ENCODE measurements at regions not wholly inside any gene's neighbourhood (a gene's known extent, or its start where the extent isn't known, plus 50 kb on each side); places are given as distances from the start of the nearest gene placed in this dataset.
A peak's percentile ranks its signal among the peaks of the same experiment; 100 is the strongest.

DNA sequence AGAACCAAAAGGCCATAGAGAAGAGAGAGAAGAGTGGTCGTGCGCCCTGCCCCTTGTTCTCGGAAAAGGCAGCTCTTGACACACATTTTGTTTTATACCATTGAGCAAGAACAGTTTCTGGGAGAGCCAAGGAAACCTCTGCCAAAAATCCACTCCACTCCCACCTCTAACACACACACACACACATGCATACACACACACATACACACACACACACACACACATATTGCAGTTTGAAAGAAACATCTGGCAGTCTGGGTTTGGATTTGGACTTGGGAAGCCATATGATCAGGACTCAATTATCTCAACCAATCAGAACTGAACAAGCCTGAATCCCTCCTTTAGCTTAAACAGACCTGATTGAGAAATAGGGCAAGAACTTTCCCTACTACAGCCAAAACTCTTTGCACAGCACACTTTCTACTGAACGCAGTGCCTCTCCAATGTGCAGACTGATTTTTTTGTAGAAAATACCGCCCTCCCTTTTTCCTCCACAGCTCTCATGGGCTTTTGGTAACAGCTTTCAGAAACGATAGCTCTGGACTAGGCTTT lies 484.0 kb upstream of the ZWINT start:
- DNase-seq, result peak; percentile 3

- no peak for DNase-seq
Measured at GRCh38 chr10:56836659-56837058, 475.6 kb upstream of the ZWINT start.

- DNase-seq, result no peak
Measured at GRCh38 chr10:56831681-56832080, 470.6 kb upstream of the ZWINT start.

DNA sequence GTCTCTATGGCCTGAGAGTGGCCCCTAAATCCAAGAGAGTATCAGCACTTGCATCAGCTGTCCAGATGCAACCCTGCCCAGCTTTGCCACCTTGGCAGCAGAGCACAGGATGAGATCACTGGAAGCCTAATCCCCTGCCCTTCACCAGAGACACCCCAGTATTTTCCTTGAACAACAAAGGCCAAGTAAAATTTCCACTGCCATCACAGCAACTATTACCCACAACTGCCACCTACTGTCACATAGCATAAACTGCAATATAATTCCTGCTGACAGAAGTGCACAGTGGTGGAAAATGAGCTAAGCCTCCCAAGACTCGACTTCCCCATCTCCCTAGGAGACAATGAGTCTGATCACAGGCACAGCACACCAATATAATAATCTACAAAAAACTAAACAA lies 462.8 kb upstream of the ZWINT start:
- DNase-seq, result no peak

- no peak for DNase-seq
Measured at GRCh38 chr10:56805022-56805421, 444.0 kb upstream of the ZWINT start.

DNA sequence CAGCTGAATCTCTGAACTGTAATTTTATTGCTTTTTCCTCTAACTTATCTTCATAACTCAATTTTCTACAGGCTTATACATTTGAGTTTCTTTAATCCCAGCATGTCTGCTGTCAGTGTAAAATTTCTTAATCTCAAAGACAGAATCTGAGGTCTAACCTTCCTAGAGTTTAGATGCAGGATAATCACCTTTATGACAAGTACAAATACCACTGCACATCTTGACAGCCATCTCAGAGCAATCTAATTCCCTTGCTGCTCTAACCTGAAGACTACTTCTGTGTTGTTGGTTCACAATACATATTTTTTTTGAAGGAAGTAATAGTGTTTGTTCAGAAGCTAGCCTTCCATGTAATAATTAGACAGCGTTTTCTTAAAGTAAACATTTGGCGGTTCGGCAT lies 424.2 kb upstream of the ZWINT start:
- no peak for DNase-seq

GRCh38 chr10:56782503-56782902 lies 421.4 kb upstream of the ZWINT start:
- no peak for DNase-seq

DNA sequence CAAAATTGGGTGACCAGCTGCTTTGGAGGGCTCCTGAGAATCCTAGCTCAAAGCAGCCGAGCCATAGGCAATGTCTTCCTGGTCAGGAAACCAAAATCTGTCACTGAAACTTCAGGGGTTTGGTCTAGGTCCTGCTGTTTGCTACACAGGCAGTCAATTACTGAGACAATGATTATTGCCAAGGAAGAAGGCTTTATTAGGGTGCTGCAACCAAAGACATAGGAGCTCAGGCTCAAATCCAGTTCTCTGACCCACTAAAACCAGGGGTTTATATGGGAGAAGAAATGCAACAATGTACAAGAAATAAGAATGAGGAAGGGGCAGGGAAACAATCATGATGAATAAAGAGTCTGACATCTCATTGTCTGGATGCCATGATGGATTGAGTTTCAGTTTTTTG lies 410.3 kb upstream of the ZWINT start:
- no peak for DNase-seq

GRCh38 chr10:56763090-56763489 lies 402.0 kb upstream of the ZWINT start:
- no peak for DNase-seq

DNA sequence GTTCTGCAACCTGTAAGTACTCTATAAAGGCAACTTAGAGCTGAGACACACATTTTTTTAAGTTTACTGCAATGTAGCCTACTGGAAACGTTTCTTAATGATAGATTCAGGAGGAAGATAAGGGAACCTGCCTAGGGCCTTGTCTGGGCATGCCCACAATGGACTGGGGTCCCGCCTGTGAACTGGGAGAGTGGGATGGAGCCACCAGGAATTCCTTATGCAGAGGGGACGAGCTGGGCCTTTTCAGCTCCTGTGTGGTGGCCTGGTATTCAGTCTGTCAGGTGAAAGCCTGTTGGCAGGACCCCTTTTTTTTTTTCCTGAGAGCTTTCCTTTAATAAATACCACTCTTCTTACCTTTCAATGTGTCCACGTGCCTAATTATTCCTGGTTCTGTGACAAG lies 384.4 kb upstream of the ZWINT start:
- no peak for DNase-seq

DNA sequence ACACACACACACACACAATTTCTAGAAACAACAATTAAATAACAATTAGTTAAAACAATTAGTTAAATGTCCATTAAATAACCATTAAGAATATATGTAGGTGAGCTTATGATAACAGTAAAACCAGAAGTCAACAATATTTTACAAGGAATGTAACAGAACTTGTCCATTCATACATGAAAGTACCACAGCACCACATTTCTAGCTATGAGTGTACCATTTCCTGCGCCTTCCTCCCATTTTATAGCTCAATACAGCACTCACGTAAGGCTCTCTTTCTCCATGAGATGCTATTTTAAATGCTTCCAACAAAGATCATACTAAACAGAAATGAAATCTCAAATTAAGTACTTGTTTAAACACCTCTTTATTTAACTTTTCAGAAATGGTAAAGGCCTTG lies 367.3 kb upstream of the ZWINT start:
- DNase-seq, result no peak

DNA sequence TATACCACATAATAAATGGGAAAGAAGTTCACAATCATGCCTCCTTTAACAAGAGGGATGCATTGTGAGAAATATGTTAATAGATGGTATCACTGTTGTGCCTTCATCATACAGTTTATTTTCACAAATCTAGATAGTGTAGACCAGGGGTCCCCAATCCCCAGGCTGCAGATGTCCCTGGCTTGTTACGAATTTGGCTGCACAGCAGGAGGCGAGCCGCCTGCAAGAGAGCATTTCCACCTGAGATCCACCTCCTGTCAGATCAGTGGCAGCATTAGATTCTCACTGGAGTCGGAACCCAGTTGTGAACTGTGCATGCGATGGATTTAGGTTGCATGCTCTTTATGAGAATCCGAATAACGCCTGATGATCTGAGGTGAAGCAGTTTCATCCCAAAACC lies 361.9 kb upstream of the ZWINT start:
- DNase-seq, result no peak

- DNase-seq, result no peak
Measured at GRCh38 chr10:56715262-56715661, 354.2 kb upstream of the ZWINT start.

DNA sequence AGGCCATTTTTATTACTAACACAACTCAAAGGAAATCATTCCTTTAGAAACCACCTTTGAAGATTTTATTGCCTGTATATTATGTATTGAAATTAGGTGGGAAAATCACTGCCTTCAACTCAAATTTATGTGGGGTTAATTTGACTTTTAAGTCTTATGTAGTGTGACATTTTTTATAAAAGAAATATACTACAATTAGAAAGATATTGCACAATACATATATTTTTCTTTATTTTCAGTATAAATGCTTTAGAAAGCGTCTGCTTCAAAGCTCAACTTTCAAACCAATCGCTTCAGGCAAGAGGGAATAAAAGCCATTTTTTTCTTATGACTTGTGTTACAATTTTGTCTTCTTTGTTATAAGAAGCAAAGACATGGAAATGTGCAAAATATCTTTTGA lies 337.4 kb upstream of the ZWINT start:
- DNase-seq, result no peak

DNA sequence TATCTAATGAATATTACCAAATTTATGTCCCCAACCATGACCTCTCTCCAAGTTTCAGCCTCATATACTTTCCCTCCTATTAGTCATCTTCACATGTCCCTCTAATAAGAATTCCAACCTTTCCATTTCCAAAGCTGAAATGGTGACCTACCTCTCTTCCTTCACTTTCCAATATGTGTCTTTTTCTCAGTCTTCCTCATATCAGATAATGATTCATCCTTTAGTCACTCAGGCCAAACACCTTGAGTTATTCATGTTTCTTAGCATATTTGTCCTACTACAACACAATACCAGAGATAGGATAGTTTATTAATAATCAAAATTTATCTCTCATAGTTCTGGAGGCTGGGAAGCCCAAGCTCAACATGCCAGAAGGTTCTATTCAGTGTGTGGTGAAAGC lies 318.5 kb upstream of the ZWINT start:
- no peak for DNase-seq

DNA sequence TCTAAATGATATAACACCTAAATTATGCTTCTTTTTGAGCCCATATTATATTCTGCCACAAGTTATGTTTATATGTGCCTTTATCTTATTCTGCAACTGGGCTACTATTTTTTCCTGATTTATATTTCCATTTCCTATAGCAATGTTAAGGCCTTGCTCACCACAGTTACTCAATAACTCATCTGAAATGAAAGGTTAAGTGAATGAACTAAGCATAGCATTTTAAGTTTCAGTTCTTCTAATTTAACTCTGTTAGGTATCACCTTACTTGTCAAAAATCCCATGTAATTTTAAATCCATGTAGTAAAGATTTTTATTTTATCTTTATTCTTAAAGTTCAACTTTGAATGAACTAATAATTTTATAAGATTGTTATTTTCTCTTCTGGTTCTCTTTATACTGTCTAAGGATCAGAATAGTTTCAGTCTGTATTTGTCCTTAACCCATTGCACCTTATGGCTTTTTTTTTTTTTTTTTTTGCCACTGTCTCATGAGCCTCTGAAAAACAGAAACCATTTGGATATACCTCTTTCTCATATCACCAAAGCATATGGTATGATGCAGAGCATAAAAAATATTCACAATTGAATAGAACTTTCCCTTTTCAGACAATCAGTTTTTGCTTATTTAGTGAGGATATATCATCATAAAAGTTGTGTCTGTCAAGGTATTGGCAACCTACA lies 301.8 kb upstream of the ZWINT start:
- DNase-seq, result no peak

- no peak for DNase-seq
Measured at GRCh38 chr10:56653289-56653688, 292.2 kb upstream of the ZWINT start.

DNA sequence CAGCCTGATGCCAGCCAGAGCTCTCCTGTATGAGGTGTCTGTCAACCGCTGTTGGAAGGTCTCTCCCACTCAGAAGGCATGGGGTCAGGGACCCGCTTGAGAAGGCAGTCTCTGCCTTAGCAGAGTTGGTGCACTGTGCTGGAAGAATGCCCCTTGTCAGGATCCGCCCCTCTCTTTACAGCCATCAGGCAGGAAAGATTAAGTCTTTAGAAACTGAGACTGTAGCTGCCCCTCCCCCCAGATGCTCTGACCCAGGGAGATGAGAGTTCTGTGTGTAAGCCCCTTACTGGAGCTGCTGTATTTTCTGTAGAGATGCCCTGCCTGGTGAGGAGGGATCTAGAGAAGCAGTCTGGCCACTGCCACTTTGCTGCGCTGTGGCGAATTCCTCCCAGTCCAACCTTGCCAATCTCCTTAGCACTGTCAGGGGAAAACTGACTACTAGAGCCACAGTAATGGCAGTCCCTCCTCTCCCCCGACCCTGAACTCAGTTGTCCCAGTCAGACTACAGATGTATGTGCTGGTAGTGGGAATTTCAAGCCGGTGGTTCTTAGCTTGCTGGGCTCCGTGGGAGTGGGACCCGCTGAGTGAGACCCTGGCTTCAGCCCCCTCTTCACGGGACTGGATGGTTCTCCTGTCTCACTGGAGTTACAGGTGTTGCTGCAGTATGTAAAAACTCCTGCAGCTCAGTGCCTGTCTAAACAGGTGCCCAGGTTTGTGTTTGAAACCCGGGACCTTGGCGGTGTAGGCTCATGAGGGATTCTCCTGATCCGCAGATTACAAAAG lies 285.5 kb upstream of the ZWINT start:
- no peak for DNase-seq

- DNase-seq, result no peak
Measured at GRCh38 chr10:56633876-56634452, 272.9 kb upstream of the ZWINT start.

- DNase-seq, result no peak
Measured at GRCh38 chr10:56632537-56632936, 271.5 kb upstream of the ZWINT start.

DNA sequence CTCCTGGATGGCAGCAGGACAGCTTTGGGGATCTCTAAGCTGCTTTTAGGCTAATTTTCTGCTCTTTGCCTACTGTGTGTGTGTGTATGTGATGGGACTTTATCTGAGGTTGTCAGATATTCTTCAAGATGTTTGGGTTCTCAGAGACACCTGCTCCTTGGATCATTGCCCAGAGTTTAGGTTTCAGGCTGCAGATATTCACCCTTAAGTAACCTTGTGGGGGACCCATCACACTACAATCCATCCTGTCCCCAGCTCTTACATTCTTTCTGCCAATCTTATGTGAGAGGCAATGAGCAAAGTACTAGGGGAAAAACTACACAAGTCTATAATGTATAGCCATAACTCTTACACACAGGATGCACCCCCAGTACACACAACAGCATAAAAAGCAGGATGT lies 263.0 kb upstream of the ZWINT start:
- DNase-seq, result no peak

DNA sequence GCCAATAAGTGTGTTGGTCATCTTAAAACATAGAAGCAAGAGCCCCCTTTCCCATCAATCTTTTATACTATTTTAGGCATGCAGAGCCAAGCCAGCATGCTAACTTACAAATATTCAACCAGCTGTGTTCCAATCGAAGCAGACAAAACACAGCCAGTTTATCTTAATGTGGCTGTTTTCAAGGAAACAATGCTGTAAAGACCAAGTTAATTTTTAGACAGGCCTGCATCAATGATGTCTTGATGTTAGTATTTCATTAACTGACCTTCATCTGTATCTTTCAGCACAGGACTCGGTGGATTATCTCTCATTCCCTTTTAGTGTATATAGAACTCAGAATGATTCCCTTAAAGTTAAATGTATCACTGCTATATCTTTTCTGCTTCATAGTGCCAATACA lies 262.0 kb upstream of the ZWINT start:
- DNase-seq, result no peak

DNA sequence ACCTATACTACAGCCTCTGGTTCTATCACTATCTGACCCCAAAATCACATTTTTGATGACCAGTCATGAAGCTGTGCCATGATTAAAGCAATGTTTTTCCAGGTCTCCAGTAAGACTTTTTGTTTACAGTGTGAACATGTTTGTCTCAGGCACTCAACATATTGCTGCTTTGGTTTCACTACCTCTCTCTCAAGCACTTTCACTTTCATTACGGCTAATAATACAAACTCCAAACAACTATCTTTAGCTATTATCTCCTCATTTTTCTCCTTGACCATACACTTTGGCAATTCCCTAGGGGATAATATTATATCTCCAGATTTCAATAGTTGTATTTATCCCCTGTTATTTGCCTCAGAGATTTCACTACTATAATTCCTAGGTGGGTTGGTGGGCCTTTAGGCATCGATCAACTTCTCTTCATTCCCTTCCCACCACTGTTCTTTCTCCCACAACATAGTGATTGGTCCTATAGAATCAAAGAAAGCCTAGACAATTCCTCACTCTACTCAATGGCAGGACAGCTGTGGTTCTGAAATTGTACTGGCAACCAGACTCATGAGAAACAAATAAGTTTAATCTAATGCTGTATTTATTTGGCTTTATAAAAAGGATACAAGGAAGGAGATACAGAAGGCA lies 261.4 kb upstream of the ZWINT start:
- DNase-seq, result peak; percentile 6
